Neural cell (in vitro differentiated cells): ENCODE measurements at regions not wholly inside any gene's neighbourhood (a gene's known extent, or its start where the extent isn't known, plus 50 kb on each side); places are given as distances from the start of the nearest gene placed in this dataset.

ENCODE experiments used
- CTCF ChIP-seq: fragments of 450-650 bp; IDR thresholded peaks from 2 replicates; pipeline ENCODE4 v1.5.1; 2014; ENCODE audit warnings: antibody characterized with exemption, mild to moderate bottlenecking, moderate library complexity; ENCODE audit not compliant: poor library complexity, severe bottlenecking
- EP300 ChIP-seq: fragments of 450-650 bp; conservative IDR thresholded peaks from 2 replicates; pipeline ENCODE4 v1.6.1; 2014; ENCODE audit warnings: antibody characterized with exemption, mild to moderate bottlenecking, moderate library complexity; ENCODE audit not compliant: poor library complexity, severe bottlenecking
- EZH2 ChIP-seq: fragments of 200-600, 300-800 bp; shearing (Covaris generic), sonication (generic); IDR thresholded peaks from 2 replicates; pipeline ENCODE4 v1.6.1; 2014; ENCODE audit warnings: antibody characterized with exemption, low read length, borderline replicate concordance, mild to moderate bottlenecking; ENCODE audit not compliant: insufficient read depth, poor library complexity, severe bottlenecking
- MXI1 ChIP-seq: fragments of 450-650 bp; conservative IDR thresholded peaks from 2 replicates; pipeline ENCODE4 v1.6.1; 2014; ENCODE audit warnings: antibody characterized with exemption, mild to moderate bottlenecking; ENCODE audit not compliant: poor library complexity, severe bottlenecking
- POLR2AphosphoS5 ChIP-seq: IDR thresholded peaks from 2 replicates; pipeline ENCODE4 v1.6.1; 2012
- RAD21 ChIP-seq: fragments of 450-650 bp; conservative IDR thresholded peaks from 2 replicates; pipeline ENCODE4 v1.6.1; 2014; ENCODE audit warnings: antibody characterized with exemption, mild to moderate bottlenecking, moderate library complexity
- REST ChIP-seq: IDR thresholded peaks from 2 replicates; pipeline ENCODE4 v1.6.1; 2012; ENCODE audit warnings: borderline replicate concordance
- TAF1 ChIP-seq: IDR thresholded peaks from 2 replicates; pipeline ENCODE4 v1.6.1; 2012; ENCODE audit warnings: low read depth

- no peak for TF ChIP-seq CTCF
- no peak for TF ChIP-seq EP300
- no peak for TF ChIP-seq REST
- TF ChIP-seq EZH2, result no peak
- no peak for TF ChIP-seq POLR2AphosphoS5
- no peak for TF ChIP-seq TAF1
- no peak for TF ChIP-seq RAD21
- no peak for TF ChIP-seq MXI1
These were observed 201.6 kb downstream of the FOXA2 start for GRCh38 chr20:22382742-22383141.
